ACHN (cell line): ENCODE measurements at regions not wholly inside any gene's neighbourhood (a gene's known extent, or its start where the extent isn't known, plus 50 kb on each side); places are given as distances from the start of the nearest gene placed in this dataset.
"Not testable (repeated sequence)": the region's sequence is repeated elsewhere in the genome, so short reads cannot be mapped to it uniquely, and the experiment has no call there.

ENCODE experiments used
- DNase-seq: peaks from one replicate; pipeline ENCODE4 v3.0.0-alpha.2; 2015
- in situ Hi-C: cut with HindIII; loops from 2 replicates; pipeline ENCODE4 v1.10.0; 2017; ENCODE audit warnings: low sequenced_read_pairs, low pct_ligation_motif_present, low pct_unique_long_range_greater_than_20kb

- in situ Hi-C loops = no loop called here
These were observed 943.6 kb downstream of the LRFN5 start for GRCh38 chr14:42550310-42550709.

DNA sequence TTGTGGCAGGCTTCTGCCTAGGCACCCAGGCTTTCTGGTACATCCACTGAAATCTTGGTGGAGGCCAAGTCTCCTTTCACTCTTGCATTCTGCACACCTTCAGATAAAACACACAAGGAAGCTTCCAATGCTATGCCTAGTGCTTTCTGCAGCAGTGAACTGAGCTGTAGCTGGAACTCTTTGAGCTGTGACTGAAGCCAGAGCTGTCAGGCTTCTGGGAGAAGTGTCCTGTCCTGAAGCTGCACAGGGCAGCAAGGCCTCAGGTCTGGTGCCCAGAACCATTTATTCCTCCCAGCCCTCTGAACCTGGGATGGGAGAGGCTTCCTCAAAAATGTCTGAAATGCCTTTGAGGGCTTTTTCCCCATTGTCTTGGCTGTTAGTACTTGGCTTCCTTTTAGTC is 941.7 kb downstream of the LRFN5 start:
- no peak for DNase-seq
- in situ Hi-C loops = no loop called here

More at GRCh38 chr14:42550310-42550709, 943.6 kb downstream of the LRFN5 start:
- DNase-seq = no peak

DNA sequence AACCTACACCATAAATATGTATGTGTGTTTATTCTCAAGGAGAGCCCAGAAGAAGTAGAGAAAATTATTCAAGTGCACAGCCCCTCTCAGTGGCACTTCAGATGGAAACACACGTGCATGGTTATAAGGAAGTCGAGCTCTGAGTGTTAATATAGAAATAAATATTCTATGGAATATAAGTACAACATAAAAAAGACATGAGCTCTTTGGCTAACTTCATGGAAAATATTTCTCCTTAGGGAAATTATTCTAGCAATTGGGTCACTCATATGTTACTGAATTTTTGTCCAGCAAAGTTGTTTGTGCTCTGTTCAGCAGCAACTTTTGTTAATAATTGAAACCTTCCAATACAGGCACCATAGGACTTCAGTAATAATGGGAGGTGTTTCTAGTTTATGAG is 939.0 kb downstream of the LRFN5 start:
- in situ Hi-C loops = no loop called here
- no peak for DNase-seq

- no peak for DNase-seq
- in situ Hi-C loops = no loop called here
These were observed 934.9 kb downstream of the LRFN5 start for GRCh38 chr14:42541535-42542001.

DNA sequence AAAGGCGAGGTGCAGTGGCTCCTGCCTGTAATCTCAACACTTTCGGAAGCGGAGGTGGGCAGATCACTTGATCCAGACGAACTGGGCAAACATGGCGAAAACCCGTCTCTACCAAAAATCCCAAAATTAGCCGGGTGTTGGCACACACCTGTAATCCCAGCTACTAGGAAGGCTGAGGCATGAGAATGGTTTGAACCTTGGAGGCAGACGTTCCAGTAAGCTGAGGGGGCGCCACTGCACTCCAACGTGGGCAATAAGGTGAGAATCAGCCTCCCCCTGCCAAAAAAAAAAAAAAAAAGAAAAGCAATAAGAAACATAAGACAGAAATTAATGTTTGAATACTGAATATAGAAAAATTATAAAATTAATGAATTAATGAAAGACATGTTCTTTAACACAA is 928.7 kb downstream of the LRFN5 start:
- no peak for DNase-seq
- in situ Hi-C loops = no loop called here

- in situ Hi-C loops = no loop called here
- DNase-seq = no peak
These were observed 926.8 kb downstream of the LRFN5 start for GRCh38 chr14:42533476-42533875.

DNA sequence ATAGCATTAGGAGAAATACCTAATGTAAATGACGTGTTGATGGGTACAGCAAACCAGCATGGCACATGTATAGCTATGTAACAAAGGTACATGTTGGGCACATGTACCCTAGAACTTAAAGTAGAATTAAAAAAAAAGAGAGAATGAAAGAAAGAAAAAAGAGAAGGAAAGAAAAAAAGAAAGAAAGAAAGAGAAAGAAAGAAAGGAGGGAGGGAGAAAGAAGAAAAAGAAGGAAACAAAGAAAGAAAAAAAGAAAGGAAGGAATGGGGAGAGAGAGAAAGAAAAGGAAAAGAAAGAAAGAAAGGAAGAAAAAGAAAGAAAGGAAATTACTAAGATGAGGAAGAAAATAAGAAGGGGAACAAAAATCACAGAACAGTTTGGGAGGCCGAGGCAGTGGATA is 925.5 kb downstream of the LRFN5 start:
- in situ Hi-C loops = no loop called here

DNA sequence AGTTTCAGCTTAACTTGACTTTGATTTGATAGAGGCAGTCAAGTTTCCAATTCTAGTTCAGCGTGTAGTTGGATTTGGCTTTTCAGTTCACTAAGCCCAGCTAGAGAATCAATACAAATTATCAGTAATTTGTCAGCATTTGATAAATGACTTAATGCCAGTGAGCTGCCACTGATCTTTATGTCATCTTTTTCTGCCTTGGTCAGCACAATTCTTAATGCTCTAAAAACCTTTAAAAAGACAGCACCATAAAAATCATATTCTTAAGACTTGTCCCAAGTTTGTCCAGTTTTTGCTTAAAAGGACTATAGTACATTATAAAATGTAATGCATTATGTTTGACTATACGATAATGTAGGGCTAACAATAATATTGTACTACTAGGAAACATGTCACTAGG is 920.5 kb downstream of the LRFN5 start:
- no peak for DNase-seq
- in situ Hi-C loops = no loop called here

More for the DNA sequence above, 925.5 kb downstream of the LRFN5 start:
- no peak for DNase-seq

- in situ Hi-C loops = no loop called here
- DNase-seq = no peak
These were observed 917.0 kb downstream of the LRFN5 start for GRCh38 chr14:42523666-42524065.

GRCh38 chr14:42517806-42518500 is 911.3 kb downstream of the LRFN5 start:
- no peak for DNase-seq
- in situ Hi-C loops = no loop called here

- in situ Hi-C loops = no loop called here
- DNase-seq = no peak
These were observed 907.2 kb downstream of the LRFN5 start for GRCh38 chr14:42513837-42514236.

DNA sequence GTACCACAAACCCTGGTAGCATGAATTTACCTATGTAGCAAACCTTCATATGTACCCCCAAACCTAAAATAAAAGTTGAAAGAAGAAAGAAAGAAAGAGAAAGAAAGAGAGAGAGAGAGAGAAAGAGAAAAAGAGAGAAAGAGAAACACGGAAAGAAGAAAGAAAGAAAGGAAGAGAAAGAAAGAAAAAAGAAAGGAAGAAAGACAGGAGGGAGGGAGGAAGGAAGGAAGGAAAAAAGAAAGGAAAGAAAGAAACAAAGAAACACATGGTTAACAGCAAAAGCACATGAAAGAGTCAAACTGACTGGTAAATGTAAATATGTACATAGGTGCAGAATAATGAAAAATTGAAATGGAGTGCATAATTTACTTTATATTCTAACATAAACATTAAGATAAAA is 903.4 kb downstream of the LRFN5 start:
- in situ Hi-C loops = no loop called here
- DNase-seq = no peak

DNA sequence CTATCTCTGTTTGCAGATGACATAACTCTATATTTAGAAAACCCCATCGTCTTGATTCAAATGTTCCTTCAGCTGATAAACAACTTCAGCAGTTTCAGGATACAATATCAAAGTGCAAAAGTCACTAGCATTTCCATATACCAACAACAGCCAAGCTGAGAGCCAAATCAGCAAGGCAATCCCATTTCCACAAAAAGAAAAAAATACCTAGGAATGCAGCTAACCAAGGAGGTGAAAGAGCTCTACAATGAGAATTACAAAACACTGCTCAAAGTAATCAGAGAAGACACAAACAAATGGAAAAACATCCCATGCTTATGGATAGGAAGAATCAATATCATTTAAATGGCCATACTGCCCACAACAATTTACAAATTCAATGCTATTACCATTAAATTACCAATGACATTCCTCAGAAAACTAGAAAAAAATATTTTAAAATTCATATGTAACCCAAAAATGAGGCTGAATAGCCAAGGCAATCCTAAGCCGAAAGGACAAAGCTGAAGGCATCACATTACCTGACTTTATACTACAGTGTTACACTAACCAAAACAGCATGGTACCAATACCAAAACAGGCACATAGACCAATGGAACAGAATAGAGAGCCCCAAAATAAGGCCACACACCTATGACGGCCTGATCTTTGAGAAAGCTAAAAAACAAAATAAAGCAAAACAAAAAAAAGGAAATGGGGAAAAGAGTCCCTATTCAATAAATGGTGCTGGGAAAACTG is 901.7 kb downstream of the LRFN5 start:
- in situ Hi-C loops = no loop called here
- no peak for DNase-seq

GRCh38 chr14:42504433-42504832 is 897.8 kb downstream of the LRFN5 start:
- DNase-seq = no peak

DNA sequence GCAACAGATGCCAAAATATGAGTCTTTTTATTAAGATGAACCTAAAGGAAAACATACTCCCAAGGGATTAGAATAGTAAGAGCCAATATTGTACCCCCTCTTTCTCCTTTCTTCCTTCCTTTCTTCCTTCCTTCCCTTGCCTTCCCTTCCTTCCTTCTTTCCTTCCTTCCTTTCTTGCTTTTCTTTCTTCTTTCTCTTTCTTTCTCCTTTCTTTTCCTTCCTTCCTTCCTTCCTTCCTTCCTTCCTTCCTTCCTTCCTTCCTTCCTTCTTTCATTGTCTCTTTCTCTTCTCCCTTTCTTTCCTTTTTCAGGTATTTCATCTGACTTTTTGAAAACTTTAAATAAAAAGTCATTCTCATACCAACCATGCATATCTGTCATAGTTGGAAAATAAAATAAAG is 892.5 kb downstream of the LRFN5 start:
- in situ Hi-C loops = no loop called here

More at GRCh38 chr14:42504433-42504832, 897.8 kb downstream of the LRFN5 start:
- in situ Hi-C loops = no loop called here

DNA sequence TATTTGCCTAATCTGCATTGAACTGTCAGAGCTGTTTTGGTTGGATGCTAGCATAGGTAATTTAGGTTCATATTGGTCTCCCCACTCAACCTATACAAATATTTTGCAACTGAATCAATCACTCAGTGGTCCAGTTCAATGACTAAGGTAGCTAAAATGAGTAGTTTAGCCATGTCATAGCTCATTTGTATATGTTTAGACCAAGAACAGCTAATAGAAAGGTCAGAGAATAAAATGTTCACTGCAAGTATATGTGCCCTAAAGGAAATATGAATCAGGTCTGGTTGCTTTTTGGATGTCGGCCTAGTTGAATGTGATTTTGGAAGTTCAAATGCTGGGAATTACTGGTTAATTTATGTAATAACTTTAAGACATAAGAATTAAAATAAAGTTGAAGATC is 883.9 kb downstream of the LRFN5 start:
- DNase-seq = no peak
- in situ Hi-C loops = no loop called here

More for the DNA sequence above, 892.5 kb downstream of the LRFN5 start:
- no peak for DNase-seq

GRCh38 chr14:42488965-42489364 is 882.3 kb downstream of the LRFN5 start:
- in situ Hi-C loops = no loop called here
- DNase-seq = no peak

DNA sequence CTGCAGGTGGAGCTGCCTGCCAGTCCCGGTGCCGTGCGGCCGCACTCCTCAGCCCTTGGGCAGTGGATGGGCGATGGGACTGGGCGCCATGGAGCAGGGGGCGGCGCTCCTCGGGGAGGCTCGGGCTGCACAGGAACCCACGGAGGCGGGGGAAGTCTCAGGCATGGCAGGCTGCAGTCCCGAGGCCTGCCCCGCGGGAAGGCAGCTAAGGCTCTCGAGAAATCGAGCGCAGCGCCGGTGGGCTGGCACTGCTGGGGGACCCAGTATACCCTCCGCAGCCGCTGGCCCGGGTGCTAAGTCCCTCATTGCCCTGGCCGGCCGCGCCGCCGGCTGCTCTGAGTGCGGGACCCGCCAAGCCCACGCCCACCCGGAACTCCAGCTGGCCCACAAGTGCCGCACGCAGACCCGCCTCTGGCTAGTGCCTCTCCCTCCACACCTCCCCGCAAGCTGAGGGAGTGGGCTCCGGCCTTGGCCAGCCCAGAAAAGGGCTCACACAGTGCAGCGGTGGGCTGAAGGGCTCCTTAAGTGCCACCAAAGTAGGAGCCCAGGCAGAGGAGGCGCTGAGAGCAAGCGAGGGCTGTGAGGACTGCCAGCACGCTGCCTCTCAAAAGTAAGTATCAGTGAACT is 875.8 kb downstream of the LRFN5 start:
- in situ Hi-C loops, DNase-seq: not testable (repeated sequence)

DNA sequence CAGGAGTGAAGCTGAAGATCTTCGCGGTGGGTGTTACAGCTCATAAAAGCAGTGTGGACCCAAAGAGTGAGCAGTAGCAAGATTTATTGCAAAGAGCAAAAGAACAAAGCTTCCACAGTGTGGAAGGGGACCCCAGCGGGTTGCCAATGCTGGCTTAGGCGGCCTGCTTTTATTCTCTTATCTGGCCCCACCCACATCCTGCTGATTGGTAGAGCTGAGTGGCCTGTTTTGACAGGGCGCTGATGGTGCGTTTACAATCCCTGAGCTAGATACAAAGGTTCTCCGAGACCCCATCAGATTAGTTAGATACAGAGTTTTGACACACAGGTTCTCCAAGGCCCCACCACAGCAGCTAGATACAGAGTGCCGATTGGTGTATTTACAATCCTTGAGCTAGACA is 875.0 kb downstream of the LRFN5 start:
- DNase-seq, in situ Hi-C loops: not testable (repeated sequence)
